ENCODE measurements at regions not wholly inside any gene's neighbourhood (a gene's known extent, or its start where the extent isn't known, plus 50 kb on each side); places are given as distances from the start of the nearest gene placed in this dataset.

DNA sequence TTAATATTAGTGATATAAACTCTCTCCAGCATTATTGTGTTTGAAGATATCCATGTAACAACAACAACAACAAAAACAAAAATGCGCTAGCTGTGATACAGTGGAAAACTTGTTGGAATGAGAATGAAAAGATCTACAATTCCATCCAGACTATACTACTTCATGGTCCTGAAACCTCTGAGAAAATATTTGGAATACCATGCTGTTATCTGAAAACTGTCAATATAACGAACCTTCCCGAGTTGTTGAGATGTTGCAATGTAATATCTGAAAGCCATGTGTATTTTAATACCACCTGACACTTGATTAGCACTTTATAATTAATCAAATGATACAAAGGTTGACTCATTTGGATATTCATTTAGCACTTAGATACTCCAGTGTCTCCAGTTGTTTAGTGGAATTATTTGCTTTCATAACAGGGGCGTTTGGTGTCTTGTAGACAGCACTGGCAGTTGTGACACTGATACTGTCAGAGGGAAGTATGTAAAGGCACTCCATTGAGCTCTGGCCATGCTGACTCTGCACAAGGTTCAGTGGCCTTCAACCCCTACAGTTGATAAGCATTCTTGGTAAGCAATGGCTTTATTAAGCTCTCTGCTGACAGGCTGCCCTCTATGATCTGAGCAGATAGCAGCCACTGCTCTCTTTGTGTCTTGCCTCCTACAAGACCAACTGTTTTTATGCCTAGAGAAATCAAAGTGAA lies 447.1 kb upstream of the SEL1L start:
- TF ChIP-seq SUZ12 (IDR thresholded peaks at IDR 0.05) (no peak), CTBP1 (IDR thresholded peaks at IDR 0.05; ENCODE audit: borderline replicate concordance) (no peak), FOXK2 (IDR thresholded peaks at IDR 0.05) (no peak), NFRKB (IDR thresholded peaks at IDR 0.05) (no peak), TARDBP (IDR thresholded peaks at IDR 0.05) (no peak), LEF1 (IDR thresholded peaks at IDR 0.05; ENCODE audit: borderline replicate concordance) (no peak), FOXM1 (IDR thresholded peaks at IDR 0.05; ENCODE audit: borderline replicate concordance) (no peak), ZNF384 (IDR thresholded peaks at IDR 0.05) (no peak), SP1 (IDR thresholded peaks at IDR 0.05) (no peak)
